ENCODE measurements at regions not wholly inside any gene's neighbourhood (a gene's known extent, or its start where the extent isn't known, plus 50 kb on each side); places are given as distances from the start of the nearest gene placed in this dataset.

DNA sequence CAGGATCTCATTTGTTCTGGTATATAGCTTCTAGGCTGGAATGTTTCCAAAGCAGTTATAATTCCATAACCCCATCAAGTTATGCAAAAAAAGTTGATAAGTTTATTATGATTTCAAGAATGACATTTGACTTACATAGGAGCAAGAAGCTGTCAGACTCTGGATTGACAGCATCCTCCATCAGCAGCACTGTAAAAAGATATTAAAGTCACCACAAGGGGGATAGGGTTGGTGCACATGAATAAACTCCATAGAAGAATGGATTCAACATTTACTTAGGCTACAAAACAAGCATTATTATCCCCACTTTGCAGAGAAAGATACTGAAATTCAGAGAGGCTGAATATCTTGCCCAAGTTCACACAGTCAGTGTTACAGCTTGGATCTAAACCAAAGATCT, 208.9 kb upstream of the SLC30A5 start:
- DNase-seq = no peak
- no peak overlapping the region for H3K4me3 ChIP-seq
- H3K27me3 ChIP-seq = no peaks in the 10 kb centered on the region
- intact Hi-C loops (cut with DNase I) = no loop called here
- no peaks in the 10 kb centered on the region for H3K9me3 ChIP-seq
- no peaks in the 10 kb centered on the region for H3K36me3 ChIP-seq
- TF ChIP-seq POLR2A (IDR thresholded peaks at IDR 0.05) (no peak), EP300 (IDR thresholded peaks at IDR 0.05) (no peak)
- TF ChIP-seq, protein P1, sequence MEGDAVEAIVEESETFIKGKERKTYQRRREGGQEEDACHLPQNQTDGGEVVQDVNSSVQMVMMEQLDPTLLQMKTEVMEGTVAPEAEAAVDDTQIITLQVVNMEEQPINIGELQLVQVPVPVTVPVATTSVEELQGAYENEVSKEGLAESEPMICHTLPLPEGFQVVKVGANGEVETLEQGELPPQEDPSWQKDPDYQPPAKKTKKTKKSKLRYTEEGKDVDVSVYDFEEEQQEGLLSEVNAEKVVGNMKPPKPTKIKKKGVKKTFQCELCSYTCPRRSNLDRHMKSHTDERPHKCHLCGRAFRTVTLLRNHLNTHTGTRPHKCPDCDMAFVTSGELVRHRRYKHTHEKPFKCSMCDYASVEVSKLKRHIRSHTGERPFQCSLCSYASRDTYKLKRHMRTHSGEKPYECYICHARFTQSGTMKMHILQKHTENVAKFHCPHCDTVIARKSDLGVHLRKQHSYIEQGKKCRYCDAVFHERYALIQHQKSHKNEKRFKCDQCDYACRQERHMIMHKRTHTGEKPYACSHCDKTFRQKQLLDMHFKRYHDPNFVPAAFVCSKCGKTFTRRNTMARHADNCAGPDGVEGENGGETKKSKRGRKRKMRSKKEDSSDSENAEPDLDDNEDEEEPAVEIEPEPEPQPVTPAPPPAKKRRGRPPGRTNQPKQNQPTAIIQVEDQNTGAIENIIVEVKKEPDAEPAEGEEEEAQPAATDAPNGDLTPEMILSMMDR (IDR thresholded peaks at IDR 0.05) = no peak
- no peak overlapping the region for H3K27ac ChIP-seq
- no peaks in the 10 kb centered on the region for H3K4me1 ChIP-seq (ENCODE audit: insufficient read depth)

- Histone ChIP-seq H3K4me1 (ENCODE audit: insufficient read depth) (no peaks in the 10 kb centered on the region), H3K9me3 (no peaks in the 10 kb centered on the region), H3K36me3 (no peaks in the 10 kb centered on the region), H3K4me3 (no peak overlapping the region), H3K27ac (no peak overlapping the region), H3K27me3 (no peaks in the 10 kb centered on the region)
- no peak for DNase-seq
- WGBS, 3 donors = 90 to 93% (median 93%) methylated on average over 4 of the region's 4 CpGs
- TF ChIP-seq, protein P1 (IDR thresholded peaks at IDR 0.05) = no peak
- TF ChIP-seq EP300 (IDR thresholded peaks at IDR 0.05) = no peak
- TF ChIP-seq POLR2A (IDR thresholded peaks at IDR 0.05) = no peak
- intact Hi-C loops (cut with DNase I) = no loop called here
Observed at GRCh38 chr5:68886814-68887213, 207.0 kb upstream of the SLC30A5 start.

DNA sequence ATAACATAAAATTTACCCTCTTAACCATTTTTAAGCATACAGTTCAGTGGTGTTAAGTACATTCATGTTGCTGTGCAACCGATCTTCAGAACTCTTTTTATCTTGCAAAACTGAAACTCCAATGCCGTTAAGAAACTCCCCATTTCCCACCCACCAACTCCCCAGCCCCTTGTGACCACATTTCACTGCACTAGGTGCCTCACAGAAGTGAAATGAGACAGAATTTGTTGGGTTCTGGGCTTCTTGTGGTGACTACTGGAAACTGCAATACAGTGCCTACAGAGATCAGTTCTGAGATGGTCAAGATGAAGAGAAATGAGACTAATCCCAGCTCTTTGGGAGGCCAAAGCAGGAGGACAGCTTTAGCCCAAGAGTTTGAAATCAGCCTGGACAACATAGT, 202.1 kb upstream of the SLC30A5 start:
- Histone ChIP-seq H3K27me3 (no peaks in the 10 kb centered on the region), H3K9me3 (no peaks in the 10 kb centered on the region), H3K4me3 (no peak overlapping the region), H3K27ac (no peak overlapping the region), H3K4me1 (ENCODE audit: insufficient read depth) (no peaks in the 10 kb centered on the region), H3K36me3 (no peaks in the 10 kb centered on the region)
- TF ChIP-seq EP300 (IDR thresholded peaks at IDR 0.05) = no peak
- TF ChIP-seq, protein P1 (IDR thresholded peaks at IDR 0.05) = no peak
- intact Hi-C loops (cut with DNase I) = no loop called here
- no peak for DNase-seq
- 78 to 86% (median 79%) methylated on average over 2 of the region's 2 CpGs for WGBS, 3 donors

GRCh38 chr5:68894673-68895072, 199.1 kb upstream of the SLC30A5 start:
- no peak overlapping the region for H3K27ac ChIP-seq
- no peaks in the 10 kb centered on the region for H3K4me1 ChIP-seq (ENCODE audit: insufficient read depth)
- no peak for DNase-seq
- H3K9me3 ChIP-seq = no peaks in the 10 kb centered on the region
- 56 to 72% (median 64%) methylated on average over 3 of the region's 3 CpGs for WGBS, 3 donors
- intact Hi-C loops (cut with DNase I) = no loop called here
- no peaks in the 10 kb centered on the region for H3K27me3 ChIP-seq
- TF ChIP-seq POLR2A (IDR thresholded peaks at IDR 0.05) = no peak
- TF ChIP-seq, protein P1 (IDR thresholded peaks at IDR 0.05) = no peak
- no peak for TF ChIP-seq EP300 (IDR thresholded peaks at IDR 0.05)
- H3K36me3 ChIP-seq = no peaks in the 10 kb centered on the region
- H3K4me3 ChIP-seq = no peak overlapping the region

DNA sequence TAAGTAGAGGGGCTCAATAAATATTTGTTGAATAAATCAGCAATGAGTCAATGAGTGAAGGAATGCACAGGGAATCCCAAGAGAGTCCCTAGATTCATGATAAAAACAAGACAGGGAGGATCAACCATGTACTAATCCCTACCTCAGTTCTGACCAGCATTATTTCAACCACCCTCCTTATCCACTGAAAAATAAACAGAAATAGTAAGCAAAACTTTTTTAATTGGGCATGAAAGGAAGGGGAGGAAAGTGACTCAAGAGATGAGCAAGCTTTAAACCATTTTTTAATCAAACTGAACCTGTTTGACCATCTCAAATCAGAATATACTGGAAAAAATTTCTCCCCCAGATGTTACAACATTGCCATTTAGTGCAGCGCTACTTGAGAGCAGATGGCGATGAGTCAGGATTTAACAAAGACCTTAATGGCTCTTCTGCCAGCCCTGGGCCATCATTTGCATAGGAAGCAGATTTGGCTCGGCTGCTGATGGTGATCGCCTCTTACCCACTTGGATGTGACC, 194.8 kb upstream of the SLC30A5 start:
- 79 to 88% (median 87%) methylated on average over 4 of the region's 4 CpGs for WGBS, 3 donors
- intact Hi-C loops (cut with DNase I) = no loop called here
- H3K36me3 ChIP-seq = no peaks in the 10 kb centered on the region
- no peak for TF ChIP-seq EP300 (IDR thresholded peaks at IDR 0.05)
- TF ChIP-seq, protein P1 (IDR thresholded peaks at IDR 0.05) = no peak
- no peak for TF ChIP-seq POLR2A (IDR thresholded peaks at IDR 0.05)
- H3K27me3 ChIP-seq = no peaks in the 10 kb centered on the region
- no peaks in the 10 kb centered on the region for H3K9me3 ChIP-seq
- no peaks in the 10 kb centered on the region for H3K4me1 ChIP-seq (ENCODE audit: insufficient read depth)
- no peak for DNase-seq
- no peak overlapping the region for H3K27ac ChIP-seq
- H3K4me3 ChIP-seq = no peak overlapping the region

Measured in ovary (tissue), 7 donors.